Esophagus squamous epithelium (tissue), 4 donors: ENCODE measurements at regions not wholly inside any gene's neighbourhood (a gene's known extent, or its start where the extent isn't known, plus 50 kb on each side); places are given as distances from the start of the nearest gene placed in this dataset.

Experiments used
- CTCF ChIP-seq, 6 experiments: fragments of 450-650 bp in 4 of 6; fragments of 200-600 bp in 2 of 6; sonication (generic) in 2 of 6; IDR thresholded peaks; one replicate each; pipeline ENCODE4 v1.5.1; 2016 to 2019; ENCODE audit warnings: antibody characterized with exemption in 6 of 6, mild to moderate bottlenecking in 4 of 6, moderate library complexity in 4 of 6
- POLR2A ChIP-seq, 4 donors: fragments of 450-650 bp; IDR thresholded peaks; one replicate each; pipeline ENCODE4 v1.6.1; 2017; ENCODE audit warnings: antibody characterized with exemption in 4 of 4, mild to moderate bottlenecking in 4 of 4, moderate library complexity in 3 of 4

- TF ChIP-seq CTCF (IDR thresholded peaks at IDR 0.05) (no peak), POLR2A (IDR thresholded peaks at IDR 0.05) (no peak)
Measured at GRCh38 chr15:69592954-69593353, 140.3 kb downstream of the RPLP1 start.
